ENCODE measurements at regions not wholly inside any gene's neighbourhood (a gene's known extent, or its start where the extent isn't known, plus 50 kb on each side); places are given as distances from the start of the nearest gene placed in this dataset.

- TF ChIP-seq PREB (CRISPR knock-in tag; IDR thresholded peaks at IDR 0.05; ENCODE audit: borderline replicate concordance) (no peak), ELF4 (CRISPR knock-in tag; IDR thresholded peaks at IDR 0.05; ENCODE audit: low read depth) (no peak), RELA (CRISPR knock-in tag; IDR thresholded peaks at IDR 0.05; ENCODE audit: borderline replicate concordance) (no peak), ZNF512 (CRISPR knock-in tag; IDR thresholded peaks at IDR 0.05; ENCODE audit: borderline replicate concordance) (no peak), TCF7 (CRISPR knock-in tag; IDR thresholded peaks at IDR 0.05; ENCODE audit: low read depth) (no peak), PRDM15 (CRISPR knock-in tag; IDR thresholded peaks at IDR 0.05) (no peak)
Observed at GRCh38 chr2:14492920-14493503, 139.5 kb upstream of the LRATD1 start (continued).

GRCh38 chr2:14494759-14495158 is 137.8 kb upstream of the LRATD1 start:
- H3K27ac Mint-ChIP-seq: no peak overlapping the region
- H3K27me3 Mint-ChIP-seq (ENCODE audit: low read depth): no peaks in the 10 kb centered on the region

GRCh38 chr2:14501061-14501460 is 131.5 kb upstream of the LRATD1 start:
- CTCF ChIA-PET: no interaction called here
- POLR2A ChIA-PET: no interaction called here
- Mint-ChIP-seq H3K4me1 (no peaks in the 10 kb centered on the region), H3K27ac (no peak overlapping the region), H3K27me3 (ENCODE audit: low read depth) (no peaks in the 10 kb centered on the region), H3K4me3 (no peak overlapping the region), H3K36me3 (no peaks in the 10 kb centered on the region), H3K9me3 (peaks cover 4% of the 10 kb centered on the region; the same call in 1 of the 2 replicates)
- ATAC-seq (no peak), DNase-seq (ENCODE audit: low spot score) (no peak)
- TF ChIP-seq SMAD3 (CRISPR knock-in tag; IDR thresholded peaks at IDR 0.05; ENCODE audit: borderline replicate concordance) (no peak), MAX (CRISPR knock-in tag; IDR thresholded peaks at IDR 0.05) (no peak), ETV6 (CRISPR knock-in tag; IDR thresholded peaks at IDR 0.05) (no peak), EMX1 (CRISPR knock-in tag; IDR thresholded peaks at IDR 0.05) (no peak), E2F1 (CRISPR knock-in tag; IDR thresholded peaks at IDR 0.05) (no peak), AFF4 (CRISPR knock-in tag; IDR thresholded peaks at IDR 0.05; ENCODE audit: borderline replicate concordance) (no peak), FOXP1 (CRISPR knock-in tag; IDR thresholded peaks at IDR 0.05; ENCODE audit: borderline replicate concordance) (no peak), ATF6 (CRISPR knock-in tag; IDR thresholded peaks at IDR 0.05) (no peak), IRF1 (CRISPR knock-in tag; IDR thresholded peaks at IDR 0.05) (no peak), USF1 (CRISPR knock-in tag; IDR thresholded peaks at IDR 0.05) (no peak)

More at GRCh38 chr2:14494759-14495158, 137.8 kb upstream of the LRATD1 start:
- TF ChIP-seq ZNF416 (CRISPR knock-in tag; IDR thresholded peaks at IDR 0.05) (no peak), CREM (CRISPR knock-in tag; IDR thresholded peaks at IDR 0.05) (no peak)
- Mint-ChIP-seq H3K9me3 (no peaks in the 10 kb centered on the region), H3K4me3 (no peak overlapping the region), H3K36me3 (no peaks in the 10 kb centered on the region), H3K4me1 (peaks cover 4% of the 10 kb centered on the region; the same call in 1 of the 2 replicates)
- DNase-seq (ENCODE audit: low spot score): no peak
- CTCF ChIA-PET: no interaction called here
- POLR2A ChIA-PET: no interaction called here
- ATAC-seq: no peak

Measured in WTC11 (cell line).